Brain microvascular endothelial cell (primary cell): ENCODE measurements at regions not wholly inside any gene's neighbourhood (a gene's known extent, or its start where the extent isn't known, plus 50 kb on each side); places are given as distances from the start of the nearest gene placed in this dataset.

ENCODE experiments used
- DNase-seq: peaks from one replicate; pipeline ENCODE4 v3.0.0-alpha.2; 2020
- H3K27ac ChIP-seq: fragments of 250-450 bp; sonication (Bioruptor Pico); 2 replicates; pipeline ENCODE4 v1.5.1; 2020; ENCODE audit warnings: mild to moderate bottlenecking, moderate library complexity
- H3K27me3 ChIP-seq: fragments of 250-450 bp; sonication (Bioruptor Pico); replicated peaks from 2 replicates; pipeline ENCODE4 v1.5.1; 2020; ENCODE audit warnings: mild to moderate bottlenecking
- H3K36me3 ChIP-seq: fragments of 250-450 bp; sonication (Bioruptor Pico); replicated peaks from 2 replicates; pipeline ENCODE4 v1.5.1; 2020; ENCODE audit warnings: mild to moderate bottlenecking
- H3K4me3 ChIP-seq: 2 replicates; pipeline ENCODE4 v1.5.1; 2011; ENCODE audit warnings: low read depth, mild to moderate bottlenecking, control low read depth, low read length, moderate library complexity
- in situ Hi-C: cut with HindIII; loops from 2 replicates; pipeline ENCODE4 v1.10.0; 2017; ENCODE audit warnings: low sequenced_read_pairs, low pct_ligation_motif_present
- TF ChIP-seq, protein P1 (sequence below): IDR thresholded peaks from 2 replicates; pipeline ENCODE4 v1.5.1; 2011; ENCODE audit warnings: low read depth, mild to moderate bottlenecking, moderate library complexity, low read length, control low read depth, inconsistent platforms; ENCODE audit errors: missing control alignments

DNA sequence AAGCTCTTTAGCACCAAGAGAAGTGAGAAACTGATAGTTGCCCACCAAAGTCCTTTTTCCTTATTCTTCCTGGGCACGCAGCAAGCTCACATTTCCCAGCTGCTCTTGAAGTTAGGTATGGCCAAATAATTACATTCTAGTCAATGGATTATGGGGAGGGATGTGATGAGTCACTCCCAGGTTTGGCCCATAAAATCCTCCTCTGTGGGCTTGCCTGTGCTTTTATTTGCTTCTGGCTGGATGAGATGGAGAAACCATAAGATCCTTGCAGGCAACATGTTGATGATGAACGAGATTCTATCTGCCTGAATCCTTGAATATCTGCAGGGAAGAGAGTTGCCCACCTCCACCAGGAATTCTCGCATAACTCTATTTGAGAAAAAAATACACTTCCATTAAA lies 568.3 kb upstream of the SALL1 start:
- Histone ChIP-seq H3K27ac (no peak overlapping the region), H3K4me3 (no peak overlapping the region), H3K27me3 (no peaks in the 10 kb centered on the region), H3K36me3 (no peaks in the 10 kb centered on the region)
- no peak for DNase-seq
- TF ChIP-seq, protein P1, sequence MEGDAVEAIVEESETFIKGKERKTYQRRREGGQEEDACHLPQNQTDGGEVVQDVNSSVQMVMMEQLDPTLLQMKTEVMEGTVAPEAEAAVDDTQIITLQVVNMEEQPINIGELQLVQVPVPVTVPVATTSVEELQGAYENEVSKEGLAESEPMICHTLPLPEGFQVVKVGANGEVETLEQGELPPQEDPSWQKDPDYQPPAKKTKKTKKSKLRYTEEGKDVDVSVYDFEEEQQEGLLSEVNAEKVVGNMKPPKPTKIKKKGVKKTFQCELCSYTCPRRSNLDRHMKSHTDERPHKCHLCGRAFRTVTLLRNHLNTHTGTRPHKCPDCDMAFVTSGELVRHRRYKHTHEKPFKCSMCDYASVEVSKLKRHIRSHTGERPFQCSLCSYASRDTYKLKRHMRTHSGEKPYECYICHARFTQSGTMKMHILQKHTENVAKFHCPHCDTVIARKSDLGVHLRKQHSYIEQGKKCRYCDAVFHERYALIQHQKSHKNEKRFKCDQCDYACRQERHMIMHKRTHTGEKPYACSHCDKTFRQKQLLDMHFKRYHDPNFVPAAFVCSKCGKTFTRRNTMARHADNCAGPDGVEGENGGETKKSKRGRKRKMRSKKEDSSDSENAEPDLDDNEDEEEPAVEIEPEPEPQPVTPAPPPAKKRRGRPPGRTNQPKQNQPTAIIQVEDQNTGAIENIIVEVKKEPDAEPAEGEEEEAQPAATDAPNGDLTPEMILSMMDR: no peak
- in situ Hi-C loops: no loop called here

DNA sequence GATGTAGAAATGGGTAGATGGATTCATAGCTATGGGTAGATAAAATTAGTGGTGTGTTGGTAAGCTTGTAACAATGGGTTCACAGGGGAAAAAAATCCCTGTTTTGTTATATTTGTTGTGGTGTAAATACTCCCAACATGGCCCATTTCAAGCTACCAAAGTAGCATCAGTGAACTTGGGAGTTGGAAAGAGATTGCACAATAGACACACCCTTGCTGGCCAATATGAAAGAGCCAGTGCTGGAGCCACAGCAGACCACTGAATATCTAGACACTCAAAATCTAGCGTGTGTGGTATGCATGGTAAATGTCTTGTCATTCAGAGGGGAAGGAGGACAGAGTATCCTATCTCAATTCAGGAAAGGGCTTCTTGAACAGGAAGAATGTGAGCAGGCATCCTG lies 565.1 kb upstream of the SALL1 start:
- TF ChIP-seq, protein P1: no peak

DNA sequence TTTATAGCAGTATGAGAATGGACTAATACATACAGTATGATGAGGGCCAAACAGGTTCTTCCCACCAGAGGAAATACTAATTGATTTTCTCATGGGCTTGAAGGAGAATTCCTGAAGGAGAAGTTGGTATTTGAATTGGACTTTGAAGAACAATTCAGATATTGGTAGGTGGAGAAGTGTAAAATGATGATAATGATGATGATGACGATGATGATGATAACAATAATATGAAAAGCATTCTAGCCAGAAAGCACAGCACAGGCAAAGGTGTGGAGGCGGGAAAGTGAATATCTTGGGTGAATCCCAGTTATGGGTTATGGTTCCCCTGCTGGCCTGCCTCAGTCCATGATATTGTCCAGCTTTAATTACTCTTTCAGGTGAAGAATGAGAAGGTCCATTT lies 562.4 kb upstream of the SALL1 start:
- Histone ChIP-seq H3K36me3 (no peaks in the 10 kb centered on the region), H3K27ac (no peak overlapping the region), H3K27me3 (no peaks in the 10 kb centered on the region), H3K4me3 (no peak overlapping the region)
- TF ChIP-seq, protein P1: no peak
- in situ Hi-C loops: no loop called here
- DNase-seq: no peak

More for the DNA sequence above, 565.1 kb upstream of the SALL1 start:
- in situ Hi-C loops: no loop called here
- DNase-seq: no peak
- Histone ChIP-seq H3K27ac (no peak overlapping the region), H3K4me3 (no peak overlapping the region), H3K27me3 (no peaks in the 10 kb centered on the region), H3K36me3 (no peaks in the 10 kb centered on the region)

DNA sequence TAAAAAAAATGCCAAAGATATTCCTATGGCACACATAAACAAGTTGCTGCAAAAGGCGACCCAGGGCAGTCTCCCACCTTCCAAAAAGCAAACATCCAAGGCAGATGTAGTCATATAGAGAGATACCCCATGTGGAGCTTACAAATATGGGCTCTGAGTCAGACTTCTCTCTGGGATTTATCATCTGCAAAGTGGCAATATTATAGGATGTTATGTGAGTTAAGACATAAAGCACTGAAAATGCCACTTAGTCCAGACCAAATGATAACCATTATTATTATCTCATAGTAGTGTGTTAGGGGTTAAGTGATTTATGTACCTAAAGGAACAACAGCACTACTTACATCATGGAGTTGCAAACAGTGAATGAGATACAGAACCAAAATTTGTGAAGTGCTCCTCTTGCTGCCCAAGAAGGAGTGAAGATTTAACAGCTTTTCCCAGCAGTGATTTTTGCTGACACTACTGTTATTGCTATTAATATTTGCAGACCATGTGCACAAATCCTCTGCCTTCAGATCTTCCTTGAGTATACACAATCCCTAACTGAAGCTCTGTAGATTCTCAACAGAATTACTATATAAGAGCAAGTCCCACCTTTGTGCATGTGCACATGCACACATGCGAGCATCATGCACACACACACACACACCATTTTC lies 560.0 kb upstream of the SALL1 start:
- no peak overlapping the region for H3K4me3 ChIP-seq
- H3K36me3 ChIP-seq: no peaks in the 10 kb centered on the region
- H3K27me3 ChIP-seq: no peaks in the 10 kb centered on the region
- TF ChIP-seq, protein P1: no peak
- DNase-seq: no peak
- no peak overlapping the region for H3K27ac ChIP-seq
- in situ Hi-C loops: no loop called here

DNA sequence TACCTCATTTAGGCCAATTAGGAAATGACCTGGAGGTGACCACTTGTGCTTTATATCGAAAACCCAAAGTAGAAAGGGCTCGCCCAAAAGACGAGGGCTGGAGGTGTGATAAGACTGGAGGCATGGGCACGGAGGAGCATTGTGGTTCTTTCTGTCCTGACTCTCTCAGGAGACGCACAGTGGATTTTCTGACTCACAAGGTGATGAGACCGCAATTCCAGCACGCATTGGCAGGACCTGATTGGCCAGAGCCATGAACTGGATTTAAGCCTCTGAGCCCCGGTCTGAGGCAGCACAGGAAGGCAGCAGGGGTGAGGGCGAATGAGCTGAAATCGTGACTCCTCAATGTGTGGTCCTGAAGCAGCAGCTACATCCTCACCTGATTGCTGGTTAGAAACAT lies 559.1 kb upstream of the SALL1 start:
- Histone ChIP-seq H3K27me3 (no peaks in the 10 kb centered on the region), H3K4me3 (no peak overlapping the region), H3K36me3 (no peaks in the 10 kb centered on the region), H3K27ac (no peak overlapping the region)
- TF ChIP-seq, protein P1: no peak
- in situ Hi-C loops: no loop called here
- DNase-seq: no peak

DNA sequence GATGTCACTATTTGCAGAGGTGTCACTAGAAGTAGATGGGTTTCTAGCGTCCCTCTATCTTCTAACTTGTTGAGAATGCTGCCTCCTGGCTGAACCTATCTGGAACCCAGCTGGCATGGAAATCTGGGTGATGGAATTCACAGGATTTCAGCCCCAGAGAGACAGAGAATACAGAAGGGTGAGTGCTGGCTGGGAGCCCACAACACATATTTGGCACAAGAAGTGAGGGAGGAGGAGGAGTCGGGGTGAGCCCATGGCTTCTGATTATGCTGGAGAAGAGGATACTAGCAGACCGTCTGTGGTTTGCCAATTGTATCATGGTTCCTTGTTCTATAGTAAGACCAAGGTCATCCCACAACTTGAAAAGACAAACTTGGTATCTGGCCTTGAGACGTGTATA lies 557.8 kb upstream of the SALL1 start:
- in situ Hi-C loops: no loop called here
- no peaks in the 10 kb centered on the region for H3K36me3 ChIP-seq
- H3K27me3 ChIP-seq: no peaks in the 10 kb centered on the region
- no peak overlapping the region for H3K27ac ChIP-seq
- TF ChIP-seq, protein P1: no peak
- H3K4me3 ChIP-seq: no peak overlapping the region
- DNase-seq: no peak
